NB4 (cell line): ENCODE measurements at regions not wholly inside any gene's neighbourhood (a gene's known extent, or its start where the extent isn't known, plus 50 kb on each side); places are given as distances from the start of the nearest gene placed in this dataset.

Source experiments
- CTCF ChIP-seq: IDR thresholded peaks from one replicate; pipeline ENCODE4 v1.5.1; 2012; ENCODE audit warnings: low read depth, low read length
- POLR2A ChIP-seq: IDR thresholded peaks from 2 replicates; pipeline ENCODE4 v1.6.1; 2011; ENCODE audit warnings: mild to moderate bottlenecking; ENCODE audit not compliant: insufficient read length; ENCODE audit errors: extremely low read depth

GRCh38 chr20:40010483-40010882 lies 678.6 kb downstream of the MAFB start:
- TF ChIP-seq POLR2A (no peak), CTCF (no peak)
